MM.1S (cell line): ENCODE measurements at regions not wholly inside any gene's neighbourhood (a gene's known extent, or its start where the extent isn't known, plus 50 kb on each side); places are given as distances from the start of the nearest gene placed in this dataset.

Experiments
- CTCF ChIP-seq: fragments of 300-600 bp; sonication (generic); IDR thresholded peaks from 2 replicates; pipeline ENCODE4 v1.5.1; 2016; ENCODE audit warnings: antibody characterized with exemption, low read length, mixed read lengths
- EZH2 ChIP-seq: fragments of 300-600 bp; sonication (generic); optimal IDR thresholded peaks from 2 replicates; pipeline ENCODE3; 2017; ENCODE audit warnings: low read depth, mild to moderate bottlenecking, antibody characterized with exemption, low read length, mixed read lengths

GRCh38 chr5:92779536-92779935, 801.5 kb downstream of the NR2F1-AS1 start:
- TF ChIP-seq CTCF (no peak), EZH2 (no peak)
